GM23338 (cell line): ENCODE measurements at regions not wholly inside any gene's neighbourhood (a gene's known extent, or its start where the extent isn't known, plus 50 kb on each side); places are given as distances from the start of the nearest gene placed in this dataset.

Experiments
- ATAC-seq: fragments of 200-7000 bp; cut with Tn5 transposase; 3 replicates; pipeline ENCODE4 v1.9.1; 2020
- DNase-seq: peaks from one replicate; pipeline ENCODE4 v3.0.0-alpha.2; 2015; ENCODE audit warnings: low spot score
- H2AFZ ChIP-seq: fragments of 200-600 bp; sonication (generic); 2 replicates; pipeline ENCODE4 v1.8.0; 2016; ENCODE audit warnings: antibody characterized with exemption, mild to moderate bottlenecking, moderate library complexity
- H3F3A ChIP-seq: fragments of 200-600 bp; sonication (generic); replicated peaks from 2 replicates; pipeline ENCODE4 v1.8.0; 2017; ENCODE audit warnings: antibody characterized with exemption, mixed run types, low read depth
- H3K27ac ChIP-seq: fragments of 200-600 bp; sonication (generic); 2 replicates; pipeline ENCODE4 v1.6.1; 2016; ENCODE audit warnings: low read depth
- H3K27me3 ChIP-seq: fragments of 200-600 bp; sonication (generic); 2 replicates; pipeline ENCODE4 v1.8.0; 2016; ENCODE audit warnings: mild to moderate bottlenecking, mixed run types, moderate library complexity; ENCODE audit not compliant: insufficient read depth
- H3K36me3 ChIP-seq: fragments of 200-600 bp; sonication (generic); 2 replicates; pipeline ENCODE4 v1.8.0; 2016; ENCODE audit warnings: mild to moderate bottlenecking; ENCODE audit not compliant: insufficient read depth
- H3K4me1 ChIP-seq: fragments of 200-600 bp; sonication (generic); 2 replicates; pipeline ENCODE4 v1.8.0; 2016; ENCODE audit warnings: mild to moderate bottlenecking, moderate library complexity; ENCODE audit not compliant: insufficient read depth
- H3K4me2 ChIP-seq: fragments of 200-600 bp; sonication (generic); 2 replicates; pipeline ENCODE4 v1.7.1; 2017; ENCODE audit warnings: mixed run types
- H3K4me3 ChIP-seq: fragments of 200-600 bp; sonication (generic); 2 replicates; pipeline ENCODE4 v1.6.1; 2016; ENCODE audit warnings: mixed run types
- H3K79me2 ChIP-seq: fragments of 200-600 bp; sonication (generic); replicated peaks from 2 replicates; pipeline ENCODE4 v1.8.0; 2017; ENCODE audit warnings: mild to moderate bottlenecking; ENCODE audit not compliant: insufficient read depth
- H3K9me2 ChIP-seq: fragments of 200-600 bp; sonication (generic); 2 replicates; pipeline ENCODE4 v1.8.0; 2017; ENCODE audit not compliant: insufficient read depth
- H4K20me1 ChIP-seq: fragments of 200-600 bp; sonication (generic); replicated peaks from 2 replicates; pipeline ENCODE4 v1.8.0; 2017; ENCODE audit warnings: mild to moderate bottlenecking; ENCODE audit not compliant: insufficient read depth
- H3K27ac Mint-ChIP-seq: 2 replicates; pipeline ENCODE4 v1.8.0; 2020; ENCODE audit warnings: inconsistent platforms, mild to moderate bottlenecking, moderate library complexity, mixed read lengths
- H3K27me3 Mint-ChIP-seq: 3 replicates; pipeline ENCODE4 v1.8.0; 2022; ENCODE audit warnings: low read depth, mild to moderate bottlenecking, moderate library complexity, mixed read lengths, inconsistent platforms; ENCODE audit not compliant: insufficient read depth, poor library complexity
- H3K36me3 Mint-ChIP-seq: 3 replicates; pipeline ENCODE4 v1.8.0; 2021; ENCODE audit warnings: low read depth, mild to moderate bottlenecking, inconsistent platforms, moderate library complexity, mixed read lengths
- H3K4me1 Mint-ChIP-seq: 3 replicates; pipeline ENCODE4 v1.8.0; 2020; ENCODE audit warnings: mild to moderate bottlenecking, inconsistent platforms, mixed read lengths
- H3K4me3 Mint-ChIP-seq: 3 replicates; pipeline ENCODE4 v1.8.0; 2021; ENCODE audit warnings: moderate library complexity, mild to moderate bottlenecking, inconsistent platforms, mixed read lengths
- H3K9me3 Mint-ChIP-seq: 3 replicates; pipeline ENCODE4 v1.8.0; 2020; ENCODE audit warnings: moderate library complexity, mild to moderate bottlenecking, inconsistent platforms, mixed read lengths
- CTCF ChIP-seq, 2 experiments: fragments of 200-600 bp in 1 of 2; sonication (generic) in 1 of 2; conservative IDR thresholded peaks; 2 replicates each; pipeline versions ENCODE4 v1.5.1 to v1.6.1; 2016 to 2017; ENCODE audit warnings: antibody characterized with exemption in 2 of 2, low read depth in 2 of 2, mild to moderate bottlenecking in 2 of 2, moderate library complexity in 1 of 2
- ETS1 ChIP-seq: IDR thresholded peaks from 2 replicates; pipeline ENCODE4 v1.6.1; 2016; ENCODE audit warnings: antibody characterized with exemption
- EZH2 ChIP-seq: fragments of 200-600 bp; sonication (generic); IDR thresholded peaks from one replicate; pipeline ENCODE4 v1.8.0; 2017; ENCODE audit warnings: antibody characterized with exemption, mild to moderate bottlenecking, low read depth; ENCODE audit not compliant: unreplicated experiment
- EZH2phosphoT487 ChIP-seq: fragments of 200-600 bp; sonication (generic); IDR thresholded peaks from one replicate; pipeline ENCODE4 v1.8.1; 2018; ENCODE audit warnings: antibody characterized with exemption; ENCODE audit not compliant: unreplicated experiment
- JUNB ChIP-seq: IDR thresholded peaks from one replicate; pipeline ENCODE4 v1.6.1; 2016; ENCODE audit warnings: antibody characterized with exemption; ENCODE audit not compliant: unreplicated experiment
- NANOG ChIP-seq: IDR thresholded peaks from 2 replicates; pipeline ENCODE4 v1.6.1; 2016; ENCODE audit warnings: antibody characterized with exemption, borderline replicate concordance
- REST ChIP-seq: IDR thresholded peaks from one replicate; pipeline ENCODE4 v1.6.1; 2018; ENCODE audit warnings: antibody characterized with exemption; ENCODE audit not compliant: unreplicated experiment
- STAT1 ChIP-seq: IDR thresholded peaks from one replicate; pipeline ENCODE4 v1.6.1; 2016; ENCODE audit warnings: antibody characterized with exemption; ENCODE audit not compliant: unreplicated experiment
- ZNF114 ChIP-seq: fragments of 250-450 bp; sonication (Bioruptor Pico); IDR thresholded peaks from 2 replicates; pipeline ENCODE4 v1.5.0; 2020; ENCODE audit warnings: mild to moderate bottlenecking, moderate library complexity
- ZNF331 ChIP-seq: fragments of 250-450 bp; sonication (Bioruptor Pico); IDR thresholded peaks from 2 replicates; pipeline ENCODE4 v1.5.0; 2020; ENCODE audit warnings: low read depth, mild to moderate bottlenecking, moderate library complexity
- ZNF462 ChIP-seq: fragments of 250-450 bp; sonication (Bioruptor Pico); IDR thresholded peaks from 2 replicates; pipeline ENCODE4 v1.5.0; 2020; ENCODE audit warnings: mild to moderate bottlenecking, moderate library complexity

- no peak overlapping the region for H3K4me3 ChIP-seq
- Mint-ChIP-seq H3K4me1 (no peaks in the 10 kb centered on the region), H3K9me3 (no peaks in the 10 kb centered on the region; the same call in 2 of the 3 replicates), H3K36me3 (no peaks in the 10 kb centered on the region), H3K4me3 (no peak overlapping the region), H3K27me3 (no peaks in the 10 kb centered on the region), H3K27ac (no peak overlapping the region)
- ATAC-seq (no peak), DNase-seq (no peak)
- no peaks in the 10 kb centered on the region for H4K20me1 ChIP-seq
- no peak overlapping the region for H2AFZ ChIP-seq
- peaks cover 9% of the 10 kb centered on the region; the same call in 1 of the 2 replicates for H3K9me2 ChIP-seq
- no peak overlapping the region for H3K4me2 ChIP-seq
- no peak overlapping the region for H3K27ac ChIP-seq
- TF ChIP-seq EZH2 = no peak
- TF ChIP-seq REST = no peak
- no peak for TF ChIP-seq ZNF114 (CRISPR knock-in tag)
- TF ChIP-seq ZNF462 = no peak
- TF ChIP-seq ZNF331 (CRISPR knock-in tag) = no peak
- TF ChIP-seq STAT1 = no peak
- TF ChIP-seq ETS1 = no peak
- TF ChIP-seq NANOG = no peak
- TF ChIP-seq EZH2phosphoT487 = no peak
- TF ChIP-seq JUNB = no peak
- no peak for TF ChIP-seq CTCF (conservative IDR thresholded peaks at IDR 0.05; ENCODE audit: low read depth in 2 of 2)
- H3F3A ChIP-seq = no peaks in the 10 kb centered on the region
- no peaks in the 10 kb centered on the region for H3K4me1 ChIP-seq
- no peaks in the 10 kb centered on the region for H3K36me3 ChIP-seq
- H3K27me3 ChIP-seq = no peaks in the 10 kb centered on the region
- no peaks in the 10 kb centered on the region for H3K79me2 ChIP-seq
Observed at GRCh38 chr5:6899221-6899620, 186.0 kb downstream of the TENT4A start.
